Esophagus mucosa (tissue), 1 donor: ENCODE measurements at regions not wholly inside any gene's neighbourhood (a gene's known extent, or its start where the extent isn't known, plus 50 kb on each side); places are given as distances from the start of the nearest gene placed in this dataset.

Experiments used
- ATAC-seq: fragments of 200-7000 bp; cut with Tn5 transposase; one replicate; pipeline ENCODE4 v1.9.1; 2020
- donor health status: DM: yes; HTN: yes; CAD: no.

- peak; percentile 48 for ATAC-seq
Observed at GRCh38 chr22:48943567-48944432, 883.9 kb downstream of the BRD1 start.

- ATAC-seq = no peak
Observed at GRCh38 chr22:48942698-48943566, 884.7 kb downstream of the BRD1 start.

- ATAC-seq = no peak
Observed at GRCh38 chr22:48941903-48942575, 885.6 kb downstream of the BRD1 start.

GRCh38 chr22:48941033-48941902, 886.4 kb downstream of the BRD1 start:
- ATAC-seq = no peak

- ATAC-seq = no peak
Observed at GRCh38 chr22:48940266-48941032, 887.2 kb downstream of the BRD1 start.

- ATAC-seq = no peak
Observed at GRCh38 chr22:48939441-48940265, 888.0 kb downstream of the BRD1 start.

- ATAC-seq = no peak
Observed at GRCh38 chr22:48938741-48939140, 888.9 kb downstream of the BRD1 start.

GRCh38 chr22:48937032-48937639, 890.5 kb downstream of the BRD1 start:
- no peak for ATAC-seq

- no peak for ATAC-seq
Observed at GRCh38 chr22:48936391-48936790, 891.3 kb downstream of the BRD1 start.

- ATAC-seq = no peak
Observed at GRCh38 chr22:48934446-48934845, 893.2 kb downstream of the BRD1 start.

GRCh38 chr22:48931452-48931851, 896.2 kb downstream of the BRD1 start:
- no peak for ATAC-seq

GRCh38 chr22:48929276-48929790, 898.3 kb downstream of the BRD1 start:
- ATAC-seq = no peak

- no peak for ATAC-seq
Observed at GRCh38 chr22:48927591-48927990, 900.1 kb downstream of the BRD1 start.

- ATAC-seq = no peak
Observed at GRCh38 chr22:48926643-48927042, 901.0 kb downstream of the BRD1 start.

GRCh38 chr22:48926136-48926535, 901.5 kb downstream of the BRD1 start:
- no peak for ATAC-seq

- no peak for ATAC-seq
Observed at GRCh38 chr22:48925450-48925849, 902.2 kb downstream of the BRD1 start.

- no peak for ATAC-seq
Observed at GRCh38 chr22:48923996-48924395, 903.7 kb downstream of the BRD1 start.

GRCh38 chr22:48923165-48923865, 904.4 kb downstream of the BRD1 start:
- no peak for ATAC-seq

GRCh38 chr22:48921411-48921903, 906.2 kb downstream of the BRD1 start:
- no peak for ATAC-seq
